Mononuclear cell (primary cell): ENCODE measurements at regions not wholly inside any gene's neighbourhood (a gene's known extent, or its start where the extent isn't known, plus 50 kb on each side); places are given as distances from the start of the nearest gene placed in this dataset.

Experiments
- H3K27me3 ChIP-seq: 2 replicates; pipeline ENCODE4 v1.6.0; 2011; ENCODE audit warnings: low read length, control low read depth; ENCODE audit not compliant: insufficient read depth
- H3K4me1 ChIP-seq: 2 replicates; pipeline ENCODE4 v1.5.1; 2011; ENCODE audit warnings: mild to moderate bottlenecking, low read length, control low read depth; ENCODE audit not compliant: insufficient read depth
- H3K4me3 ChIP-seq: 2 replicates; pipeline ENCODE4 v1.5.1; 2011; ENCODE audit warnings: mild to moderate bottlenecking, low read length, moderate library complexity
- H3K9me3 ChIP-seq: 2 replicates; pipeline ENCODE4 v1.5.1; 2011; ENCODE audit warnings: low read depth, mild to moderate bottlenecking, control low read depth, low read length

DNA sequence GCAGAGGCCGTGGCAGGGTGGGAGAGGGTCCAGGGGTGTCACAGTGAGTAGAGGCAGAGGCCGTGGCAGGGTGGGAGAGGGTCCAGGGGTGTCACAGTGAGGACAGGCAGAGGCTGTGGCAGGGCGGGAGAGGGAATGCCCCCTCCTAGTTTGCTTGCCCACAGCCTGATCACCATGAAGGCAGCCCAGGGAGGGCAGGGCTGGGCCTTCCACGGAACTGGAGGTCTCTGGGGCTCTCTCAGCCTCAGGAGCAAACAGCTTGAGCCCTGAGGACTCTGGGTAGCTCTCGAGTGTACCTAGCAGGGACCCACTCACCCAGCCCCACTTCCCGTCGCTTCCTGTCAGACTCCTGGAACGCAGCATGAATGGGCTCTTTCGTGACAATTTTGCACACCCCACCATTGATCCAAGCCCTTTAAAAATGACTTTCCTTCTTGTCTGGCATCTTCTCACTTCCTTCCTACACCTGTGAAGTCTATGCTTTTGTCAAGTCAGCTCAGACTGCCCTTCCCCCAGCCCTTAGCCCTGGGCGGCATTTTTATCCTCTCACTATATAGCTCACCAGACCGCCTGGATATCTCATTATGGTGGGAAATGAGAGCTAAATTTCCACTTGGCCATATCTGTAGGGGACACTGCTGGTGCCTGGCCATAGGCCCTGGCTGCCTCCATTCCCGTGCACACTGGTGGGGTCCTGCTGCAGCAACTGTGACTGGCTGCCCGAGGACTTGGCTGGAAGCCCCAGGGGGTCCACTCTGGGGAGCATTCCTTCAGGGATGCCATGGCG, 140.3 kb downstream of the CDC5L start:
- Histone ChIP-seq H3K27me3 (no peaks in the 10 kb centered on the region), H3K9me3 (no peaks in the 10 kb centered on the region), H3K4me1 (peaks cover 11% of the 10 kb centered on the region), H3K4me3 (no peak overlapping the region)

DNA sequence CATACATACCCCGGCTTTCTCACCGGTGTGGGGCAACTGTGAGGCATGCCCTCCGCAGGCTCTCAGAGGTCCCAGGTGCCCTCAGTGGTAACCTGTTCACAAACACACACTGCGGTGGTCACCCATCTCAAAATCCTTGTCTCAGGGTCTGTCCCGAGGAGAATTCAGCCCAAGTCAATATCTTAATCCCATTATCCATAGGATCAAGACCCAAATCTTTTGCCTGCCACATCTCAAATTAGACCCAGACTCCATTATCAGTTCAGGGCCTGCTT, 140.8 kb downstream of the CDC5L start:
- H3K4me1 ChIP-seq = peaks cover 11% of the 10 kb centered on the region
- H3K27me3 ChIP-seq = no peaks in the 10 kb centered on the region
- no peaks in the 10 kb centered on the region for H3K9me3 ChIP-seq
- no peak overlapping the region for H3K4me3 ChIP-seq

GRCh38 chr6:44528716-44529115, 141.2 kb downstream of the CDC5L start:
- no peaks in the 10 kb centered on the region for H3K27me3 ChIP-seq
- H3K4me3 ChIP-seq = no peak overlapping the region
- H3K9me3 ChIP-seq = no peaks in the 10 kb centered on the region
- peaks cover 11% of the 10 kb centered on the region for H3K4me1 ChIP-seq

GRCh38 chr6:44529146-44529905, 141.8 kb downstream of the CDC5L start:
- Histone ChIP-seq H3K4me3 (no peak overlapping the region), H3K27me3 (no peaks in the 10 kb centered on the region), H3K4me1 (peaks cover 11% of the 10 kb centered on the region), H3K9me3 (no peaks in the 10 kb centered on the region)

DNA sequence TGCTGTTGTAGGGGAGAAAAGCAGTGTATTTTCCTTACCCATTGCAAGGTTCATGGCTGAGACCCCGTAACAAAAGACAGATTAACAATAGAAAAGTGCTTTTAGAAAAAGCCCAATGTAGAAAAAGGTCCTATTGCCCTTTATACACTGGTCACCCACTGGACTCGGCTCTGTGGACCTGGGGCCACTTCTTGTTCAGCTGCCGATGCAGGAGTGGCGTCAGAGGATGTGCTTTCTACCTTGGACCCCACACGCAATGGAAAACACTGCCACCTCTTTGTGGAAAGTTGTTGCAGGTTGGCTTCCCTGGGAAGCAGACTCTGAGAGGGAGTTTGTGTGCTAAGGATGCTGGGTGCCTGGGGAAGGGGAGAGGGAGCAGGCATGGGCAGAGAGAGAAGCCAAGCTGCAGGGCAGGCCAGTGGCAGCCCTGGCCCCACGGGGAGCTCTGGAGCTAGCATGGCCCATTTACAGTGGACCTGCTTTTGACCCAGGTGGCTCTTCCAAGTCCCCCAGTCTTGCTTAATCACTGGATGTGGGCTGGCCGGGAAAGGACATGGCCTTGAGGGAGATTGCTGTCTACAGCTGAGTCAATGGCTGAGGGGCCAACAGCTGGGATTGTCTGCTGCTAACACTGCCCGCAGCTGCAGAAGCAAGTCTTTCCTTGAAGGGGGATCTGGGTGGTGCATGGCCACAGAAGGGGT, 142.9 kb downstream of the CDC5L start:
- Histone ChIP-seq H3K9me3 (no peaks in the 10 kb centered on the region), H3K4me1 (peaks cover 11% of the 10 kb centered on the region), H3K27me3 (no peaks in the 10 kb centered on the region), H3K4me3 (no peak overlapping the region)

- no peaks in the 10 kb centered on the region for H3K9me3 ChIP-seq
- H3K27me3 ChIP-seq = no peaks in the 10 kb centered on the region
- peaks cover 11% of the 10 kb centered on the region for H3K4me1 ChIP-seq
- no peak overlapping the region for H3K4me3 ChIP-seq
These were observed 143.4 kb downstream of the CDC5L start for GRCh38 chr6:44530910-44531234.

GRCh38 chr6:44531442-44532015, 144.0 kb downstream of the CDC5L start:
- H3K4me1 ChIP-seq = peaks cover 11% of the 10 kb centered on the region
- no peaks in the 10 kb centered on the region for H3K27me3 ChIP-seq

GRCh38 chr6:44533421-44533820, 145.9 kb downstream of the CDC5L start:
- Histone ChIP-seq H3K9me3 (no peaks in the 10 kb centered on the region), H3K4me1 (no peaks in the 10 kb centered on the region), H3K4me3 (no peak overlapping the region), H3K27me3 (no peaks in the 10 kb centered on the region)

More at GRCh38 chr6:44531442-44532015, 144.0 kb downstream of the CDC5L start:
- H3K9me3 ChIP-seq = no peaks in the 10 kb centered on the region
- H3K4me3 ChIP-seq = no peak overlapping the region

GRCh38 chr6:44534291-44534690, 146.8 kb downstream of the CDC5L start:
- Histone ChIP-seq H3K4me3 (no peak overlapping the region), H3K27me3 (no peaks in the 10 kb centered on the region), H3K9me3 (no peaks in the 10 kb centered on the region), H3K4me1 (no peaks in the 10 kb centered on the region)

GRCh38 chr6:44535446-44535845, 147.9 kb downstream of the CDC5L start:
- H3K27me3 ChIP-seq = no peaks in the 10 kb centered on the region
- H3K4me3 ChIP-seq = no peak overlapping the region
- no peaks in the 10 kb centered on the region for H3K9me3 ChIP-seq
- no peaks in the 10 kb centered on the region for H3K4me1 ChIP-seq

- Histone ChIP-seq H3K9me3 (no peaks in the 10 kb centered on the region), H3K4me3 (no peak overlapping the region), H3K4me1 (no peaks in the 10 kb centered on the region)
These were observed 148.5 kb downstream of the CDC5L start for GRCh38 chr6:44535967-44536366.

DNA sequence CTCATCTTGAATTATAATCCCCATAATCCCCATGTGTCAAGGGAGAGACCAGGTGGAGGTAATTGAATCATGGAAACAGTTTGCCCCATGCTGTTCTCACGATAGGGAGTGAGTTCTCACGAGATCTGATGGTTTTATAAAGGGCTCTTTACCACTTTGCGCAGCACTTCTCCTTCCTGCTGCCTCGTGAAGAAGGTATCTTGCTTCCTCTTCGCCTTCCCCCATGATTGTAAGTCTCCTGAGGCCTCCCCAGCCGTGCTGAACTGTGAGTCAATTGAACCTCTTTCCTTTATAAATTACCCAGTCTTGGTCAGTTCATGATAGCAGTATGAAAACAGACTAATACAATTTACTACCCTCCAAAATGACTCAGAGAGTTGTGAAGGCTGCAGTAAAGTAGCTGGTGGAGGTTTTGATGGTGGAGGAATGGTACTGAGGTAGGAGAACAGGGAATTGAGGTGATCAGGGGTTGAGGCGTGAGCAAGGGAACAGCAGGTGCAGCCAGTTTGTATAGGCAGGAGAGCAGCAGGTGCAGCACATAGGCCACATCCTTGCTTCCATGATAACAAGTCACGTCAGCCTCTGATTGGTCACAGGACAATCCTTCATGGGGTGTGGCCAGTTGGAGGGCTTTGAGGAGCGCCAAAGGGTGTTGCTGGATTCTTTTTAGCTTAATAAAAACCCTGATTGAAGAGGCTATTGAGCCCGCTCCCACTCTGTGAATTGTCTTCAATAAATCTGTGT, 150.0 kb downstream of the CDC5L start:
- Histone ChIP-seq H3K27me3 (no peaks in the 10 kb centered on the region), H3K9me3 (no peaks in the 10 kb centered on the region), H3K4me1 (no peaks in the 10 kb centered on the region), H3K4me3 (no peak overlapping the region)

More at GRCh38 chr6:44535967-44536366, 148.5 kb downstream of the CDC5L start:
- H3K27me3 ChIP-seq = no peaks in the 10 kb centered on the region

DNA sequence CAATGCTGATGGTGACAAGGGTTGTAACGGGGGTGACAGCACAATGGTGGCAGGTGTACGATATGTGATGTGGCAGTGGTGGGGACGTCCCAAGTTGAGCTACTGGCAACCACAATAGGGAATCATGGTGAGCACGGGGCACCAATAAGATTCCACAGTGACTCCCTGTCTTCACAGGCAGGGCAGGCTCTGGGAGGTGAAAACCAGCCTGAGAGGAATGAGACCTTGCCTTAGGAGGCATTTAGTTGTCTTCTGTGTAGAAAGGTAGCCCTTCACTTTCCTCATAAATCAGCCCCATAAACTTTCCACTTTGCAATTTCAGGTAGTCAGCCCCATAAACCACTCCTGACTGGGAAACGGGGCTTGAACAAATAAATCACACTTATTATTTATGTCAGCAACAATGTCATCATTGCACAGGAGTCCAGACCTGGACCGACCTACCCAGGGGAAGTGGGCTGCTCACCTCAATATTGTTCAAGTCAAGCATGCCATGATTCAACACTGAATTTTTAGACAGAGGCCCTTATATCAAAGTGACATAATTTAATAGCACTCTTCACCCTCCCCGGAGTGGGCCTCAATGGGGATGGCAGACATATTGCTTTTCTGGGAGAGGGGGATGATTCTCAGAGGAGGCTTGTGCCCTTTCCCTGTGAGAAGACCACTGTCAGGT, 150.8 kb downstream of the CDC5L start:
- H3K4me1 ChIP-seq = no peaks in the 10 kb centered on the region

DNA sequence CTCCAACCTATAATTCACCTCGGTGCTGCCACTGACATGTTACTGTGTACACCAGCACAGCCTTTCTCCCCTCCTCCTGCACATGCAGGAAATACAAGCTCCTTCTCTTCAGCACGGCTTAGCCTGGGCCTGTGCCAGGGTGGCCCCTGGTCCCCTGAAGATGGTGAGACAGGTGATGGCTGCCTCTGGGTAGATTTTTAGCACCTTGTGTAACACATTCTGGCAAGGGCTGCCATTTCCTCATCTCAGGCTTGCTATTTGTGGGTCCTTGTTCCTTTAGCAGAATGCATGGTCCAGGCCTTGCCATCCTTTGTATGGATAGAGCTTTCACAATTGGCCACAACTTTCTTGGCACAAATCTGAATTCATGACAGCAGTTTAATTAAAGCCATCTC, 151.3 kb downstream of the CDC5L start:
- H3K27me3 ChIP-seq = no peaks in the 10 kb centered on the region
- H3K4me3 ChIP-seq = no peak overlapping the region
- no peaks in the 10 kb centered on the region for H3K9me3 ChIP-seq
- no peaks in the 10 kb centered on the region for H3K4me1 ChIP-seq

More for the DNA sequence above, 150.8 kb downstream of the CDC5L start:
- H3K9me3 ChIP-seq = no peaks in the 10 kb centered on the region
- no peak overlapping the region for H3K4me3 ChIP-seq
- H3K27me3 ChIP-seq = no peaks in the 10 kb centered on the region
